Upper lobe of left lung (tissue), 6 donors: ENCODE measurements at regions not wholly inside any gene's neighbourhood (a gene's known extent, or its start where the extent isn't known, plus 50 kb on each side); places are given as distances from the start of the nearest gene placed in this dataset.

Experiments used
- ATAC-seq, 2 donors: fragments of 200-7000 bp; cut with Tn5 transposase; one replicate each; pipeline ENCODE4 v1.9.1; 2022; ENCODE audit warnings: mild to moderate bottlenecking in 2 of 2, moderate library complexity in 2 of 2; ENCODE audit not compliant: low FRiP score in 2 of 2
- DNase-seq, 2 donors: peaks; one replicate each; pipeline ENCODE4 v3.0.0-alpha.2; 2019 to 2020
- H3K27ac ChIP-seq, 4 donors: fragments of 200-600 bp; sonication (generic); one replicate each; pipeline ENCODE4 v1.5.1; 2016 to 2019
- H3K27me3 ChIP-seq, 4 donors: fragments of 200-600 bp; sonication (generic); one replicate each; pipeline ENCODE4 v1.5.1; 2017 to 2019
- H3K36me3 ChIP-seq, 4 donors: fragments of 200-600 bp; sonication (generic); one replicate each; pipeline ENCODE4 v1.5.1; 2016 to 2019
- H3K4me1 ChIP-seq, 4 donors: fragments of 200-600 bp; sonication (generic); one replicate each; pipeline ENCODE4 v1.5.1; 2018 to 2019
- H3K4me3 ChIP-seq, 4 donors: fragments of 200-600 bp; sonication (generic); one replicate each; pipeline ENCODE4 v1.5.1; 2017 to 2019; ENCODE audit warnings: mild to moderate bottlenecking in 2 of 4, moderate library complexity in 1 of 4
- H3K9me3 ChIP-seq, 4 donors: fragments of 200-600 bp; sonication (generic); one replicate each; pipeline ENCODE4 v1.5.1; 2018 to 2019
- CTCF ChIP-seq, 6 experiments: fragments of 450-650 bp in 4 of 6; fragments of 200-600 bp in 2 of 6; sonication (generic) in 2 of 6; IDR thresholded peaks; one replicate each; pipeline ENCODE4 v1.5.1; 2016 to 2019; ENCODE audit warnings: antibody characterized with exemption in 6 of 6
- EP300 ChIP-seq, 4 donors: sonication (generic); formaldehyde crosslinking; IDR thresholded peaks; one replicate each; pipeline ENCODE4 v1.5.1; 2017; ENCODE audit warnings: antibody characterized with exemption in 4 of 4, control low read depth in 2 of 4
- POLR2A ChIP-seq, 4 donors: fragments of 450-650 bp; IDR thresholded peaks; one replicate each; pipeline ENCODE4 v1.5.1; 2016 to 2017; ENCODE audit warnings: antibody characterized with exemption in 4 of 4, mild to moderate bottlenecking in 2 of 4
- POLR2AphosphoS5 ChIP-seq, 2 donors: sonication (generic); formaldehyde crosslinking; IDR thresholded peaks; one replicate each; pipeline ENCODE4 v1.5.1; 2017; ENCODE audit warnings: antibody characterized with exemption in 2 of 2
- WGBS, 2 donors: methylation state at CpG; one replicate each; pipeline ENCODE4 v1.1.5; 2017 to 2018; 5-methylcytosine and 5-hydroxymethylcytosine counted together
- donor health status: DM: no; HTN: no; CAD: no; lungs with moderate emphysema.
- donor health status: DM: no; HTN: yes; CAD: no; lungs with severe emphysema.

DNA sequence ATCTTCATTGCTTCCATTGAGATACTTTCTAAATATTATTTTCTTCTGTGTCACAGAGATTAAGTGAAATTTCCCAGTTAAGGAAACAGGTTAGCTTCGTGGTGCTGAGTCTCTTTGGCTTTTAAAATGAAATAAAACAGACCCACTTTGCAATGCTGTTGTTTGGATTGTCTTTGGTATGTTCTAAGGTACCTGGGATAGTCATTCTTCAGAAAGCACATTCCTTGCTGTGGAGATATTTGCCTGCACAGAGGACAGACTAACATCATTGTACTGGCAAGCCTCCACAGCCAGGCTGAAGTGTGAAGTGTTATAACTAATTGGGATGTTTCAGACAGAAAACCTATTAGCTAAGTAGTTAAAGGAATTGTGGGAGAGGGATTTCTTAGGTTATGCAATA is 148.8 kb upstream of the EPHA7 start:
- TF ChIP-seq EP300 (IDR thresholded peaks at IDR 0.05) (no peak), POLR2A (IDR thresholded peaks at IDR 0.05) (no peak), POLR2AphosphoS5 (IDR thresholded peaks at IDR 0.05) (no peak), CTCF (IDR thresholded peaks at IDR 0.05) (no peak)
- H3K4me1 ChIP-seq: no peaks in the 10 kb centered on the region
- WGBS, 2 donors: 41 to 55% methylated on average over 1 of the region's 1 CpG
- no peaks in the 10 kb centered on the region for H3K27me3 ChIP-seq
- H3K9me3 ChIP-seq: no peaks in the 10 kb centered on the region
- ATAC-seq (no peak), DNase-seq (no peak)
- no peak overlapping the region for H3K4me3 ChIP-seq
- H3K27ac ChIP-seq: no peak overlapping the region
- H3K36me3 ChIP-seq: no peaks in the 10 kb centered on the region

DNA sequence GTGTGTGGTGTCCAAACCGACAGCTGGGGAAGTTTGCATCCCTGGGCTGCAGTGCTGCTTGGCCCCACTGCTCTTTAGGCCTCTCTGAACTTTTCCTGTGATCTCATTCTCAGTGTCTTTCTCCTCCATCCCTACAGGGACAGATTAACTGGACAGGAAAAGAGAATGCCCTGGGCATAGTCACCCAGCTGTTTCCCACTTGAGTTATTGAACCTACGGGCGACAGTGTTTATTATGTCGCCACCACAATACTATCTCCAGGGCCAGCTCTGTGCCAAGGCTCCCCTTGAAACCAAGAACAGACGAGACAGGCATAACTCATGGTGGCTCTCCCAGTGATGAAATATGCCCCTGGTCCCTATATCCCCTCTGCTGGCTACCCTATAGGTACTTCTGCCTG is 147.8 kb upstream of the EPHA7 start:
- DNase-seq: no peak
- no peaks in the 10 kb centered on the region for H3K4me1 ChIP-seq
- no peak for ATAC-seq
- TF ChIP-seq POLR2A (IDR thresholded peaks at IDR 0.05) (no peak), CTCF (IDR thresholded peaks at IDR 0.05) (no peak), POLR2AphosphoS5 (IDR thresholded peaks at IDR 0.05) (no peak), EP300 (IDR thresholded peaks at IDR 0.05) (no peak)
- no peak overlapping the region for H3K27ac ChIP-seq
- no peaks in the 10 kb centered on the region for H3K27me3 ChIP-seq
- no peak overlapping the region for H3K4me3 ChIP-seq
- no peaks in the 10 kb centered on the region for H3K9me3 ChIP-seq
- no peaks in the 10 kb centered on the region for H3K36me3 ChIP-seq
- WGBS, 2 donors: 75 to 85% methylated on average over 5 of the region's 5 CpGs

GRCh38 chr6:93566285-93566684 is 146.9 kb upstream of the EPHA7 start:
- WGBS, 2 donors: 80 to 86% methylated on average over 8 of the region's 8 CpGs
- no peak overlapping the region for H3K4me3 ChIP-seq
- no peaks in the 10 kb centered on the region for H3K9me3 ChIP-seq
- TF ChIP-seq POLR2AphosphoS5 (IDR thresholded peaks at IDR 0.05) (no peak), CTCF (IDR thresholded peaks at IDR 0.05) (no peak), EP300 (IDR thresholded peaks at IDR 0.05) (no peak), POLR2A (IDR thresholded peaks at IDR 0.05) (no peak)
- ATAC-seq: no peak
- no peak overlapping the region for H3K27ac ChIP-seq
- DNase-seq: no peak
- H3K36me3 ChIP-seq: no peaks in the 10 kb centered on the region
- H3K27me3 ChIP-seq: no peaks in the 10 kb centered on the region
- no peaks in the 10 kb centered on the region for H3K4me1 ChIP-seq

GRCh38 chr6:93562582-93562981 is 143.2 kb upstream of the EPHA7 start:
- Histone ChIP-seq H3K4me1 (no peaks in the 10 kb centered on the region), H3K36me3 (no peaks in the 10 kb centered on the region), H3K27ac (no peak overlapping the region), H3K27me3 (no peaks in the 10 kb centered on the region), H3K4me3 (no peak overlapping the region), H3K9me3 (no peaks in the 10 kb centered on the region)
- TF ChIP-seq POLR2A (IDR thresholded peaks at IDR 0.05) (no peak), EP300 (IDR thresholded peaks at IDR 0.05) (no peak), POLR2AphosphoS5 (IDR thresholded peaks at IDR 0.05) (no peak), CTCF (IDR thresholded peaks at IDR 0.05) (no peak)
- 58 to 83% methylated on average over 1 of the region's 1 CpG for WGBS, 2 donors
- DNase-seq: no peak
- ATAC-seq: no peak

GRCh38 chr6:93555292-93555691 is 135.9 kb upstream of the EPHA7 start:
- 73 to 82% methylated on average over 3 of the region's 3 CpGs for WGBS, 2 donors
- Histone ChIP-seq H3K9me3 (no peaks in the 10 kb centered on the region), H3K4me1 (no peaks in the 10 kb centered on the region), H3K27me3 (no peaks in the 10 kb centered on the region), H3K27ac (no peak overlapping the region), H3K36me3 (no peaks in the 10 kb centered on the region), H3K4me3 (no peak overlapping the region)
- ATAC-seq (no peak), DNase-seq (no peak)
- TF ChIP-seq EP300 (IDR thresholded peaks at IDR 0.05) (no peak), CTCF (IDR thresholded peaks at IDR 0.05) (no peak), POLR2AphosphoS5 (IDR thresholded peaks at IDR 0.05) (no peak), POLR2A (IDR thresholded peaks at IDR 0.05) (no peak)
